KMS-11 (cell line): ENCODE measurements at regions not wholly inside any gene's neighbourhood (a gene's known extent, or its start where the extent isn't known, plus 50 kb on each side); places are given as distances from the start of the nearest gene placed in this dataset.

Experiments
- H2AFZ ChIP-seq: fragments of 200-600 bp; sonication (generic); 2 replicates; pipeline ENCODE4 v1.6.1; 2016; ENCODE audit warnings: antibody characterized with exemption, mixed run types, low read depth
- H3K27ac ChIP-seq: fragments of 200-600 bp; sonication (generic); 2 replicates; pipeline ENCODE4 v1.6.1; 2016; ENCODE audit warnings: mild to moderate bottlenecking, mixed run types
- H3K27me3 ChIP-seq: fragments of 200-600 bp; sonication (generic); 2 replicates; pipeline ENCODE4 v1.6.1; 2017; ENCODE audit warnings: mild to moderate bottlenecking, low read depth, mixed run types, moderate library complexity; ENCODE audit not compliant: insufficient read depth
- H3K36me3 ChIP-seq: fragments of 200-600 bp; sonication (generic); 2 replicates; pipeline ENCODE4 v1.6.1; 2017; ENCODE audit warnings: mild to moderate bottlenecking, mixed run types; ENCODE audit not compliant: insufficient read depth
- H3K4me1 ChIP-seq: fragments of 200-600 bp; sonication (generic); 2 replicates; pipeline ENCODE4 v1.6.1; 2016; ENCODE audit warnings: mild to moderate bottlenecking, low read depth, mixed run types; ENCODE audit not compliant: poor library complexity, severe bottlenecking
- H3K4me2 ChIP-seq: fragments of 200-600 bp; sonication (generic); 2 replicates; pipeline ENCODE4 v1.7.0; 2016; ENCODE audit warnings: mild to moderate bottlenecking, mixed run types
- H3K4me3 ChIP-seq: fragments of 200-600 bp; sonication (generic); IDR thresholded peaks from 2 replicates; pipeline ENCODE4 v1.6.1; 2017; ENCODE audit warnings: low read depth, low read length, mixed read lengths; ENCODE audit not compliant: insufficient read depth
- H3K79me2 ChIP-seq: fragments of 200-600 bp; sonication (generic); 2 replicates; pipeline ENCODE4 v1.6.1; 2016; ENCODE audit warnings: low read depth, mixed run types; ENCODE audit not compliant: insufficient read depth
- H3K9ac ChIP-seq: fragments of 200-600 bp; sonication (generic); 2 replicates; pipeline ENCODE4 v1.6.1; 2016; ENCODE audit warnings: mild to moderate bottlenecking, mixed run types
- H4K20me1 ChIP-seq: fragments of 200-600 bp; sonication (generic); 2 replicates; pipeline ENCODE4 v1.6.1; 2016; ENCODE audit warnings: mild to moderate bottlenecking, mixed run types; ENCODE audit not compliant: insufficient read depth
- CTCF ChIP-seq: fragments of 200-600 bp; sonication (generic); conservative IDR thresholded peaks from 2 replicates; pipeline ENCODE4 v1.6.1; 2017; ENCODE audit warnings: low read depth, mild to moderate bottlenecking, antibody characterized with exemption, low read length, moderate library complexity, mixed read lengths

GRCh38 chr5:53160895-53161294, 51.3 kb upstream of the MOCS2 start:
- Histone ChIP-seq H3K9ac (no peak overlapping the region), H3K4me1 (peaks cover 44% of the 10 kb centered on the region), H2AFZ (no peak overlapping the region), H3K4me2 (peak overlapping the region; percentile 59), H3K4me3 (no peak overlapping the region), H4K20me1 (no peaks in the 10 kb centered on the region), H3K36me3 (no peaks in the 10 kb centered on the region), H3K27ac (peak overlapping the region; percentile 32; the same call in 1 of the 2 replicates), H3K27me3 (no peaks in the 10 kb centered on the region), H3K79me2 (no peaks in the 10 kb centered on the region)
- TF ChIP-seq CTCF: no peak

DNA sequence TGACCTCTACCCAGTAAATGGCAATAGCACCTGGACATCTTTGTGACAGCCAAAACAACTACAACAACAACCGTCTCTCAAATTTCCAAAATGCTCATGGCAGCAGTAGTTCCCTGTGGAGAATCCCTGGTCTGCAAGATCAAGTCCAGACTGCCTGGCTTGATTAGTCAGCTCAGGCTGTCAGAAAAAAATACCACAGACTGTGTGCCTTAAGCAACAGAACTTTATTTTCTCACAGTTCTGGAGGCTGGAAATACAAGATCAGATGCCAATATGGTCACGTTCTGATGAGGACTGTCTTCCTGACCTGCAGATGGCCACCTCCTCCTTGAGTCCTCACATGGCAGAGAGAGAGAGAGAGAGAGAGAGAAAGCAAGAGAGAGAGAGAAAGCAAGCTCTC, 52.3 kb upstream of the MOCS2 start:
- H3K27me3 ChIP-seq: no peaks in the 10 kb centered on the region
- no peaks in the 10 kb centered on the region for H3K36me3 ChIP-seq
- no peak for TF ChIP-seq CTCF
- H3K4me1 ChIP-seq: peaks cover 44% of the 10 kb centered on the region
- no peak overlapping the region for H3K4me3 ChIP-seq
- H4K20me1 ChIP-seq: no peaks in the 10 kb centered on the region
- no peak overlapping the region for H2AFZ ChIP-seq
- H3K79me2 ChIP-seq: no peaks in the 10 kb centered on the region
- H3K4me2 ChIP-seq: peak overlapping the region; percentile 59
- no peak overlapping the region for H3K27ac ChIP-seq
- H3K9ac ChIP-seq: no peak overlapping the region

DNA sequence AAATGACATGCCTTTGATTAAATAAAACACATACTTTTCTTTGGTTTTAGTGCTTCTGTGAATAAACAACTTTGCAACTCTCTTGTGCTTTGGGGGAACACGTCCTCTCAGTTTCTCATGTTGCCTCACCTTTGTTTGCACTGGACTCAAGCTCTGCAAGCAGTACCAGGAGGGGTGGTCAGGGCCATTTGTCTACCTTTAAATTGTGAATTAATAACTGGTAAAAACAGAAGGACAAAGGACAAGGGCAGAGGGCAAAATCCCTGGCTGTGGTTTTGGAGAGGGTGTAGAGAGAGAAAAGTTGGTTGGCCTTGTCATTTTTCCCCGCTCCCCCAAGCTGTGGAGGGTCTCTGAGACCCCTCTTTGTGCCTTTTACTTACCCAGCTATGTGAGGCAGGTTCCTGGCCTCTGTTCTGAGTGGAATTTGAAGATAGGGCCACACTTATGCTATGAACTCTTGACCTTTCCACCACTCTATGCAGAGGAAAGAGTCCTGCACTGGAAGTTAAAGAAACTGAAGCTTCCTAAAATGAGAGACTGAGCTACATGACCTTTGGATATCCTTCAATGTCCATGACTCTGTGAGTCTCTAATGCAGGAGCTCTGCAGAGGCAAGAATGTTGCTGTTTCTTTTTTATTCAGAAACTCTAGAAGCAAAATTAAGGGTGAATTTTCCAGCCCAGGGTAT, 55.1 kb upstream of the MOCS2 start:
- Histone ChIP-seq H4K20me1 (no peaks in the 10 kb centered on the region), H3K9ac (no peak overlapping the region), H2AFZ (no peak overlapping the region), H3K27me3 (no peaks in the 10 kb centered on the region), H3K4me2 (no peak overlapping the region), H3K4me3 (no peak overlapping the region), H3K36me3 (no peaks in the 10 kb centered on the region), H3K79me2 (no peaks in the 10 kb centered on the region), H3K27ac (no peak overlapping the region), H3K4me1 (peaks cover 48% of the 10 kb centered on the region)
- TF ChIP-seq CTCF: no peak

GRCh38 chr5:53165431-53166182, 56.0 kb upstream of the MOCS2 start:
- Histone ChIP-seq H3K79me2 (no peaks in the 10 kb centered on the region), H2AFZ (no peak overlapping the region), H3K27me3 (no peaks in the 10 kb centered on the region), H3K4me3 (no peak overlapping the region), H3K4me2 (no peak overlapping the region), H3K4me1 (peaks cover 38% of the 10 kb centered on the region), H3K27ac (no peak overlapping the region), H3K36me3 (no peaks in the 10 kb centered on the region), H4K20me1 (no peaks in the 10 kb centered on the region), H3K9ac (no peak overlapping the region)
- TF ChIP-seq CTCF: no peak
